ENCODE measurements at regions not wholly inside any gene's neighbourhood (a gene's known extent, or its start where the extent isn't known, plus 50 kb on each side); places are given as distances from the start of the nearest gene placed in this dataset.

- no peak overlapping the region for H3K4me3 Mint-ChIP-seq
- no peaks in the 10 kb centered on the region for H3K27me3 ChIP-seq (ENCODE audit: control insufficient read depth, insufficient read depth, low read length, poor library complexity, severe bottlenecking)
- TF ChIP-seq, protein P1, sequence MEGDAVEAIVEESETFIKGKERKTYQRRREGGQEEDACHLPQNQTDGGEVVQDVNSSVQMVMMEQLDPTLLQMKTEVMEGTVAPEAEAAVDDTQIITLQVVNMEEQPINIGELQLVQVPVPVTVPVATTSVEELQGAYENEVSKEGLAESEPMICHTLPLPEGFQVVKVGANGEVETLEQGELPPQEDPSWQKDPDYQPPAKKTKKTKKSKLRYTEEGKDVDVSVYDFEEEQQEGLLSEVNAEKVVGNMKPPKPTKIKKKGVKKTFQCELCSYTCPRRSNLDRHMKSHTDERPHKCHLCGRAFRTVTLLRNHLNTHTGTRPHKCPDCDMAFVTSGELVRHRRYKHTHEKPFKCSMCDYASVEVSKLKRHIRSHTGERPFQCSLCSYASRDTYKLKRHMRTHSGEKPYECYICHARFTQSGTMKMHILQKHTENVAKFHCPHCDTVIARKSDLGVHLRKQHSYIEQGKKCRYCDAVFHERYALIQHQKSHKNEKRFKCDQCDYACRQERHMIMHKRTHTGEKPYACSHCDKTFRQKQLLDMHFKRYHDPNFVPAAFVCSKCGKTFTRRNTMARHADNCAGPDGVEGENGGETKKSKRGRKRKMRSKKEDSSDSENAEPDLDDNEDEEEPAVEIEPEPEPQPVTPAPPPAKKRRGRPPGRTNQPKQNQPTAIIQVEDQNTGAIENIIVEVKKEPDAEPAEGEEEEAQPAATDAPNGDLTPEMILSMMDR (conservative IDR thresholded peaks at IDR 0.05) = no peak
- no peaks in the 10 kb centered on the region for H3K36me3 Mint-ChIP-seq (ENCODE audit: low read depth)
- no peak for DNase-seq
- no peak overlapping the region for H3K27ac ChIP-seq (ENCODE audit: low read depth, low read length)
- 83 to 93% methylated on average over 2 to 4 of the region's 4 CpGs for WGBS, 2 experiments (ENCODE audit: insufficient coverage in 1 of 2, insufficient read length in 1 of 2)
- H3K9ac ChIP-seq (ENCODE audit: extremely low read depth, low read length, poor library complexity, severe bottlenecking) = no peak overlapping the region
- H3K9me3 ChIP-seq (ENCODE audit: control insufficient read depth, low read length) = no peaks in the 10 kb centered on the region
- no peaks in the 10 kb centered on the region for H3K9me3 Mint-ChIP-seq
- no peak overlapping the region for H3K4me3 ChIP-seq (ENCODE audit: low read length)
- no peaks in the 10 kb centered on the region for H3K36me3 ChIP-seq (ENCODE audit: control insufficient read depth, insufficient read depth, low read length)
- peaks cover 39% of the 10 kb centered on the region for H3K4me1 Mint-ChIP-seq
- H3K27ac Mint-ChIP-seq = no peak overlapping the region
- peaks cover 9% of the 10 kb centered on the region for H3K4me1 ChIP-seq (ENCODE audit: control insufficient read depth, insufficient read depth, low read length)
- H3K27me3 Mint-ChIP-seq (ENCODE audit: insufficient read depth) = no peaks in the 10 kb centered on the region
Measured at GRCh38 chr4:169927280-169927679, 98.9 kb downstream of the MFAP3L start.

DNA sequence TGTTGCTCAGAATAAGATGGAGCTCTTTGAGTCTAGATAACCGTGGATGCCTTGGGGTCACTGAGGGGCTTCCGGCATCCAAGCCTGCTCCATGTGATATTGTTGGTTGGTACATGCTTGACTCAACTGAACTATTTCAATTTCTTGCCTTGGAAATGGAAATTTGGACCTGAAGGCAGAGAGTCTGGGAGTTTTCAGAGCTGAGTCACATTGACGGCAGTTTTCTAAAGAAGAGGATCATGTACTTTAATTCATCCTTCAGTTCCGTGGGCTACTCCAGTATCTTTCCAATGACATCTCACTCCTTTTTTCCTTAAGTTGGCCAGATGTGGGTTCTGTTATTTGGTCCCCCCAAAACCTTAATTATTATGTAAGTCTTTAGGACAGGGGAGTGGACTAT is 100.5 kb downstream of the MFAP3L start:
- Histone ChIP-seq H3K27me3 (ENCODE audit: control insufficient read depth, insufficient read depth, low read length, poor library complexity, severe bottlenecking) (no peaks in the 10 kb centered on the region), H3K4me1 (ENCODE audit: control insufficient read depth, insufficient read depth, low read length) (peaks cover 9% of the 10 kb centered on the region), H3K4me3 (ENCODE audit: low read length) (no peak overlapping the region), H3K9ac (ENCODE audit: extremely low read depth, low read length, poor library complexity, severe bottlenecking) (no peak overlapping the region), H3K27ac (ENCODE audit: low read depth, low read length) (no peak overlapping the region), H3K9me3 (ENCODE audit: control insufficient read depth, low read length) (no peaks in the 10 kb centered on the region), H3K36me3 (ENCODE audit: control insufficient read depth, insufficient read depth, low read length) (no peaks in the 10 kb centered on the region)
- Mint-ChIP-seq H3K27ac (no peak overlapping the region), H3K27me3 (ENCODE audit: insufficient read depth) (no peaks in the 10 kb centered on the region), H3K9me3 (no peaks in the 10 kb centered on the region), H3K4me1 (peaks cover 50% of the 10 kb centered on the region), H3K36me3 (ENCODE audit: low read depth) (no peaks in the 10 kb centered on the region), H3K4me3 (no peak overlapping the region)
- TF ChIP-seq, protein P1 (conservative IDR thresholded peaks at IDR 0.05) = no peak
- no peak for DNase-seq
- 98 to 100% methylated on average over 1 to 4 of the region's 4 CpGs for WGBS, 2 experiments (ENCODE audit: insufficient coverage in 1 of 2, insufficient read length in 1 of 2)

GRCh38 chr4:169922632-169923276 is 103.4 kb downstream of the MFAP3L start:
- DNase-seq = no peak
- Histone ChIP-seq H3K9ac (ENCODE audit: extremely low read depth, low read length, poor library complexity, severe bottlenecking) (no peak overlapping the region), H3K27me3 (ENCODE audit: control insufficient read depth, insufficient read depth, low read length, poor library complexity, severe bottlenecking) (no peaks in the 10 kb centered on the region), H3K4me1 (ENCODE audit: control insufficient read depth, insufficient read depth, low read length) (peaks cover 4% of the 10 kb centered on the region), H3K9me3 (ENCODE audit: control insufficient read depth, low read length) (peaks cover 24% of the 10 kb centered on the region), H3K36me3 (ENCODE audit: control insufficient read depth, insufficient read depth, low read length) (no peaks in the 10 kb centered on the region), H3K4me3 (ENCODE audit: low read length) (no peak overlapping the region), H3K27ac (ENCODE audit: low read depth, low read length) (no peak overlapping the region)
- 89 to 90% methylated on average over 3 of the region's 3 CpGs for WGBS, 2 experiments (ENCODE audit: insufficient coverage in 1 of 2, insufficient read length in 1 of 2)
- no peaks in the 10 kb centered on the region for H3K27me3 Mint-ChIP-seq (ENCODE audit: insufficient read depth)
- no peak overlapping the region for H3K4me3 Mint-ChIP-seq
- H3K9me3 Mint-ChIP-seq = peaks cover 22% of the 10 kb centered on the region
- H3K27ac Mint-ChIP-seq = no peak overlapping the region
- peaks cover 45% of the 10 kb centered on the region for H3K4me1 Mint-ChIP-seq
- peaks cover 9% of the 10 kb centered on the region for H3K36me3 Mint-ChIP-seq (ENCODE audit: low read depth)
- TF ChIP-seq, protein P1 (conservative IDR thresholded peaks at IDR 0.05) = no peak

Data from endodermal cell (in vitro differentiated cells).